Astrocyte of the cerebellum (primary cell): ENCODE measurements at regions not wholly inside any gene's neighbourhood (a gene's known extent, or its start where the extent isn't known, plus 50 kb on each side); places are given as distances from the start of the nearest gene placed in this dataset.
A peak's percentile ranks its signal among the peaks of the same experiment; 100 is the strongest.

Source experiments
- DNase-seq: peaks from one replicate; pipeline ENCODE4 v3.0.0-alpha.2; 2011; ENCODE audit warnings: low read depth
- H3K4me3 ChIP-seq: 2 replicates; pipeline ENCODE4 v1.5.1; 2011; ENCODE audit warnings: mild to moderate bottlenecking, low read depth, low read length, moderate library complexity
- CTCF ChIP-seq: IDR thresholded peaks from 2 replicates; pipeline ENCODE4 v1.5.1; 2012; ENCODE audit warnings: low read length, low read depth, moderate library complexity, mild to moderate bottlenecking; ENCODE audit errors: missing control alignments
- in situ Hi-C: cut with HindIII; loops from 2 replicates; pipeline ENCODE4 v1.10.0; 2017; ENCODE audit warnings: low sequenced_read_pairs

GRCh38 chr13:75136151-75136550 lies 345.8 kb downstream of the TBC1D4 start:
- DNase-seq: no peak
- H3K4me3 ChIP-seq: no peak overlapping the region
- in situ Hi-C loops: no loop called here
- no peak for TF ChIP-seq CTCF

DNA sequence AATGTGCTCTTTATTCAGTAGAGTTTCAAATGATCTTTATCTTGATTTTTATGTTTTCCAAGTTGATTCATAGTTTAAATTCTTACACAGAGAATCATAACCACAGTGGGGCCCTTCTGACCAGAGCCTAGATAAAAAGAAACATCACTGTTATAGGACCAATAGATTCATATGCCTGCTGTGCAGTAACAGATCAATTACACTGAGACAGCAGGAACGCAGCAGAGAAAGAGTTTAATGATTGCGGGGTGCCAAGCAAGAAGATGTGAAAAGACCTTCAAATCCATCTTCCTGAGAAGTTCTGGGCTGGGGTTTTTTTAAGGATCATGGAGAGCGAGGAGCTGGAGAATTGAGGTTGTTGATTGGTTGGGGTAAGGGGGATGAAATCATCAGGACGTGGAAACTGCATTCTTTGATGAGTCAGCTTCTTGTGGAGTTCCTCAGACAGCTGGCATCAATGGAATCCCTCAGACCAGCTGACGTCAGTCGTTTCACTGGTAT lies 346.6 kb downstream of the TBC1D4 start:
- in situ Hi-C loops: no loop called here
- peak; percentile 95 for DNase-seq
- no peak overlapping the region for H3K4me3 ChIP-seq
- TF ChIP-seq CTCF: no peak

GRCh38 chr13:75132701-75133695 lies 349.0 kb downstream of the TBC1D4 start:
- no peak for DNase-seq
- in situ Hi-C loops: no loop called here
- no peak for TF ChIP-seq CTCF
- no peak overlapping the region for H3K4me3 ChIP-seq

GRCh38 chr13:75129331-75129730 lies 352.6 kb downstream of the TBC1D4 start:
- H3K4me3 ChIP-seq: no peak overlapping the region
- in situ Hi-C loops: loop anchor here (5.0 kb wide), 1 partner anchor 67 kb away; no protein-coding TSS in a partner anchor
- no peak for DNase-seq
- no peak for TF ChIP-seq CTCF

DNA sequence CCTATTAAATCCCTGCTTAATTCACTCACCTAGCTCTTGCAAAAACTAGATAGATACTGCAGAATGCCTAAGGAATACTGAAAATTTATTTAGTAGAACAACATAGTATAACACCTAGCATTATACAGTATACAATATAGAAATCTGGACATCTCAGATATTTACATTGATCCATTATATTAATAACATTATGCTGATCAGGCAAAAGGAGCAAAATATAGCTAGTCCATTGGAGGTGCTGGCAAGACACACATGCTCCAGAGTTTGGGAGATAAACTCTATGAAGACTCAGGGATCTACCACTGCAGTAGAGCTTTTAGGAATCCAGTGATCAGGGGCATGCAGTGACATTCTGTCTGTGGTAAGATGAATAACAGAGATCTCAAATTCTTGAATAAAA lies 357.6 kb downstream of the TBC1D4 start:
- in situ Hi-C loops: no loop called here
- no peak for TF ChIP-seq CTCF

GRCh38 chr13:75123428-75123827 lies 358.5 kb downstream of the TBC1D4 start:
- TF ChIP-seq CTCF: no peak
- no peak overlapping the region for H3K4me3 ChIP-seq
- no peak for DNase-seq
- in situ Hi-C loops: no loop called here

More for the DNA sequence above, 357.6 kb downstream of the TBC1D4 start:
- DNase-seq: no peak
- H3K4me3 ChIP-seq: no peak overlapping the region
